LNCaP clone FGC (cell line): ENCODE measurements at regions not wholly inside any gene's neighbourhood (a gene's known extent, or its start where the extent isn't known, plus 50 kb on each side); places are given as distances from the start of the nearest gene placed in this dataset.
"Not testable (repeated sequence)": the region's sequence is repeated elsewhere in the genome, so short reads cannot be mapped to it uniquely, and the experiment has no call there.

Experiments
- DNase-seq: peaks from one replicate; pipeline ENCODE4 v3.0.0-alpha.2; 2011; ENCODE audit warnings: low read depth
- H3K4me3 ChIP-seq: 2 replicates; pipeline ENCODE4 v1.5.1; 2011; ENCODE audit warnings: mild to moderate bottlenecking, low read depth, low read length, control low read depth
- CTCF ChIP-seq: IDR thresholded peaks from 2 replicates; pipeline ENCODE4 v1.5.1; 2012; ENCODE audit warnings: mild to moderate bottlenecking; ENCODE audit not compliant: control insufficient read depth, insufficient read depth; ENCODE audit errors: extremely low read depth

GRCh38 chr16:52123061-52123839, 423.7 kb downstream of the TOX3 start:
- DNase-seq = no peak
- no peak overlapping the region for H3K4me3 ChIP-seq
- TF ChIP-seq CTCF = 0 out of 2 replicates have a peak, but pooled peaks have one; percentile 7

- H3K4me3 ChIP-seq = no peak overlapping the region
- DNase-seq = no peak
Observed at GRCh38 chr16:52117171-52117570, 429.8 kb downstream of the TOX3 start.

GRCh38 chr16:52114379-52114778, 432.6 kb downstream of the TOX3 start:
- DNase-seq = no peak
- TF ChIP-seq CTCF = no peak
- no peak overlapping the region for H3K4me3 ChIP-seq

More at GRCh38 chr16:52117171-52117570, 429.8 kb downstream of the TOX3 start:
- TF ChIP-seq CTCF = no peak

- no peak for DNase-seq
- H3K4me3 ChIP-seq = no peak overlapping the region
- TF ChIP-seq CTCF = no peak
Observed at GRCh38 chr16:52113533-52114183, 433.3 kb downstream of the TOX3 start.

- DNase-seq, H3K4me3 ChIP-seq: not testable (repeated sequence)
Observed at GRCh38 chr16:52104993-52105392, 441.9 kb downstream of the TOX3 start.

- H3K4me3 ChIP-seq = no peak overlapping the region
- DNase-seq = no peak
- TF ChIP-seq CTCF = no peak
Observed at GRCh38 chr16:52103791-52104190, 443.2 kb downstream of the TOX3 start.

- H3K4me3 ChIP-seq = no peak overlapping the region
- no peak for DNase-seq
- no peak for TF ChIP-seq CTCF
Observed at GRCh38 chr16:52101246-52101645, 445.7 kb downstream of the TOX3 start.
